ENCODE measurements at regions not wholly inside any gene's neighbourhood (a gene's known extent, or its start where the extent isn't known, plus 50 kb on each side); places are given as distances from the start of the nearest gene placed in this dataset.

DNA sequence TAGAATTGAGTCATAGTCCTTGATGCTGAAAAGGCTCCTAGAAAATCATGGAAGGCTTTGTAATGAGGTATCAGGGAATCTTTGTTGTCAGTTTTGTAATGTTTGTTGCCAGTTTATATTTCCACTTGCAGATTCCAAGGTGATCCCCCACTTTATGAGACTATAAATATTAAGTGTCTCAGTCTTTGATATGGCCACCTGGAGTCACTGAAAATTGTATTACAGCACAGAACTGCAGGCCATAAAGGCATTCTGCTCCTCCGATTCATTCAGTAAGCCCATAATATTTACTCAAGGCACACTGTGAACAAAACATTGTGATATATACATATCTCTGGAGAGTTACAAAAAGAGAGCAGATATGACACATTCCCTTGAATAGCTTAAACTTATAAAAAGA, 457.8 kb upstream of the ZNF385D start:
- H3K9ac ChIP-seq (ENCODE audit: low read length): no peak overlapping the region
- no peak overlapping the region for H3K4me3 ChIP-seq (ENCODE audit: insufficient read depth, low read length, poor library complexity, severe bottlenecking)
- no peak overlapping the region for H3K27ac ChIP-seq (ENCODE audit: low read depth, low read length)
- no peak overlapping the region for H2AFZ ChIP-seq (ENCODE audit: low read depth, low read length, severe bottlenecking)
- no peaks in the 10 kb centered on the region for H3K27me3 ChIP-seq (ENCODE audit: low read length)
- no peak overlapping the region for H3K4me2 ChIP-seq (ENCODE audit: low read depth, low read length, poor library complexity, severe bottlenecking)
- no peaks in the 10 kb centered on the region for H4K20me1 ChIP-seq (ENCODE audit: low read depth, low read length)
- no peaks in the 10 kb centered on the region for H3K79me2 ChIP-seq (ENCODE audit: insufficient read depth, low read length)
- no peak for TF ChIP-seq EZH2phosphoT487 (conservative IDR thresholded peaks at IDR 0.05; ENCODE audit: low read length)
- TF ChIP-seq, protein P1, sequence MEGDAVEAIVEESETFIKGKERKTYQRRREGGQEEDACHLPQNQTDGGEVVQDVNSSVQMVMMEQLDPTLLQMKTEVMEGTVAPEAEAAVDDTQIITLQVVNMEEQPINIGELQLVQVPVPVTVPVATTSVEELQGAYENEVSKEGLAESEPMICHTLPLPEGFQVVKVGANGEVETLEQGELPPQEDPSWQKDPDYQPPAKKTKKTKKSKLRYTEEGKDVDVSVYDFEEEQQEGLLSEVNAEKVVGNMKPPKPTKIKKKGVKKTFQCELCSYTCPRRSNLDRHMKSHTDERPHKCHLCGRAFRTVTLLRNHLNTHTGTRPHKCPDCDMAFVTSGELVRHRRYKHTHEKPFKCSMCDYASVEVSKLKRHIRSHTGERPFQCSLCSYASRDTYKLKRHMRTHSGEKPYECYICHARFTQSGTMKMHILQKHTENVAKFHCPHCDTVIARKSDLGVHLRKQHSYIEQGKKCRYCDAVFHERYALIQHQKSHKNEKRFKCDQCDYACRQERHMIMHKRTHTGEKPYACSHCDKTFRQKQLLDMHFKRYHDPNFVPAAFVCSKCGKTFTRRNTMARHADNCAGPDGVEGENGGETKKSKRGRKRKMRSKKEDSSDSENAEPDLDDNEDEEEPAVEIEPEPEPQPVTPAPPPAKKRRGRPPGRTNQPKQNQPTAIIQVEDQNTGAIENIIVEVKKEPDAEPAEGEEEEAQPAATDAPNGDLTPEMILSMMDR (IDR thresholded peaks at IDR 0.05; ENCODE audit: insufficient read depth, low read length, poor library complexity, severe bottlenecking): no peak
- no peaks in the 10 kb centered on the region for H3K9me2 ChIP-seq (replicated peaks; ENCODE audit: insufficient read depth, low read length)
- H3K36me3 ChIP-seq (ENCODE audit: low read length): no peaks in the 10 kb centered on the region
- no peaks in the 10 kb centered on the region for H3K9me3 ChIP-seq (ENCODE audit: insufficient read depth, low read length)
- H3F3A ChIP-seq (ENCODE audit: insufficient read depth): no peaks in the 10 kb centered on the region

DNA sequence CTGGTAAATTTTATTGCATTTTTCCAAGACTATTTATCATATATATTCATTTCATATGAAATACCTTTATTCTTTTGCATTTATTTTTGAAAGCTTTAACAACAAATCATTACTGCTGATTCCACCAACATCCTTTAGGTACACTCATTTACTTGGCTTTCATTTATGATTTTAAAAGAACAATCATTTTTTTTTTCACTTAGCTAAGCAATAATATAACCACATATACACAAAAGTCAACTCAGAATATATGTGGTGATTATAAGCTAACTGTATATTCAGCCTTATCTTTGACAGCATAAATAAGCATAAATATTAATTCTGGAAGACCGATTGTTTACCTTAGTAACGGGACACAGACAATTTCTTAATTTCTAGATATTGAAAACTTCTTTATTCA, 458.6 kb upstream of the ZNF385D start:
- H4K20me1 ChIP-seq (ENCODE audit: low read depth, low read length): no peaks in the 10 kb centered on the region
- no peaks in the 10 kb centered on the region for H3K27me3 ChIP-seq (ENCODE audit: low read length)
- no peak overlapping the region for H3K4me2 ChIP-seq (ENCODE audit: low read depth, low read length, poor library complexity, severe bottlenecking)
- H3K36me3 ChIP-seq (ENCODE audit: low read length): no peaks in the 10 kb centered on the region
- TF ChIP-seq EZH2phosphoT487 (conservative IDR thresholded peaks at IDR 0.05; ENCODE audit: low read length): no peak
- TF ChIP-seq, protein P1 (IDR thresholded peaks at IDR 0.05; ENCODE audit: insufficient read depth, low read length, poor library complexity, severe bottlenecking): no peak
- no peaks in the 10 kb centered on the region for H3K9me2 ChIP-seq (replicated peaks; ENCODE audit: insufficient read depth, low read length)
- no peak overlapping the region for H3K27ac ChIP-seq (ENCODE audit: low read depth, low read length)
- no peaks in the 10 kb centered on the region for H3K9me3 ChIP-seq (ENCODE audit: insufficient read depth, low read length)
- no peaks in the 10 kb centered on the region for H3F3A ChIP-seq (ENCODE audit: insufficient read depth)
- no peak overlapping the region for H3K4me3 ChIP-seq (ENCODE audit: insufficient read depth, low read length, poor library complexity, severe bottlenecking)
- H3K9ac ChIP-seq (ENCODE audit: low read length): no peak overlapping the region
- no peak overlapping the region for H2AFZ ChIP-seq (ENCODE audit: low read depth, low read length, severe bottlenecking)
- H3K79me2 ChIP-seq (ENCODE audit: insufficient read depth, low read length): no peaks in the 10 kb centered on the region

DNA sequence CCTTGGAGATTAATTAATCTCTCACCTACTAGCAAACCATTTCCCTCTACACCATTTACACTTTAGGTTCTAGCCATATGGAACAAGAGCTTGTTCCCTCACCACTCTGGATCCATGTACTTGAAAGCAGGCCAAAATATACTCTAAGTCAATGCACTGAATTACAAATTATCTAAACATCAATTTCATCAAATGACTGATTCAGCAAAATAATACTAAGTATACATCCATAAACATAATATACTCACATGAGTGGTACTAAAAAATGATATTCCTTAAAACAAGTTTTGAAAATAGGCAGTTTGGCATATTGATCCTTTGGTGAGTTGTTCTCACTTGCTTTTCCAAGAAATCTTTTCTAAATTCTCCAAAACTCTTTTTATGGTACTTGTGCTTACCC, 459.7 kb upstream of the ZNF385D start:
- Histone ChIP-seq H2AFZ (ENCODE audit: low read depth, low read length, severe bottlenecking) (no peak overlapping the region), H3K79me2 (ENCODE audit: insufficient read depth, low read length) (no peaks in the 10 kb centered on the region), H3K27me3 (ENCODE audit: low read length) (no peaks in the 10 kb centered on the region), H3K4me2 (ENCODE audit: low read depth, low read length, poor library complexity, severe bottlenecking) (no peak overlapping the region), H3K4me3 (ENCODE audit: insufficient read depth, low read length, poor library complexity, severe bottlenecking) (no peak overlapping the region), H3K27ac (ENCODE audit: low read depth, low read length) (no peak overlapping the region), H3F3A (ENCODE audit: insufficient read depth) (no peaks in the 10 kb centered on the region), H3K36me3 (ENCODE audit: low read length) (no peaks in the 10 kb centered on the region), H4K20me1 (ENCODE audit: low read depth, low read length) (no peaks in the 10 kb centered on the region), H3K9ac (ENCODE audit: low read length) (no peak overlapping the region), H3K9me2 (replicated peaks; ENCODE audit: insufficient read depth, low read length) (no peaks in the 10 kb centered on the region), H3K9me3 (ENCODE audit: insufficient read depth, low read length) (no peaks in the 10 kb centered on the region)
- no peak for TF ChIP-seq EZH2phosphoT487 (conservative IDR thresholded peaks at IDR 0.05; ENCODE audit: low read length)
- TF ChIP-seq, protein P1 (IDR thresholded peaks at IDR 0.05; ENCODE audit: insufficient read depth, low read length, poor library complexity, severe bottlenecking): no peak
